ENCODE measurements at regions not wholly inside any gene's neighbourhood (a gene's known extent, or its start where the extent isn't known, plus 50 kb on each side); places are given as distances from the start of the nearest gene placed in this dataset.
"Not testable (repeated sequence)": the region's sequence is repeated elsewhere in the genome, so short reads cannot be mapped to it uniquely, and the experiment has no call there.

DNA sequence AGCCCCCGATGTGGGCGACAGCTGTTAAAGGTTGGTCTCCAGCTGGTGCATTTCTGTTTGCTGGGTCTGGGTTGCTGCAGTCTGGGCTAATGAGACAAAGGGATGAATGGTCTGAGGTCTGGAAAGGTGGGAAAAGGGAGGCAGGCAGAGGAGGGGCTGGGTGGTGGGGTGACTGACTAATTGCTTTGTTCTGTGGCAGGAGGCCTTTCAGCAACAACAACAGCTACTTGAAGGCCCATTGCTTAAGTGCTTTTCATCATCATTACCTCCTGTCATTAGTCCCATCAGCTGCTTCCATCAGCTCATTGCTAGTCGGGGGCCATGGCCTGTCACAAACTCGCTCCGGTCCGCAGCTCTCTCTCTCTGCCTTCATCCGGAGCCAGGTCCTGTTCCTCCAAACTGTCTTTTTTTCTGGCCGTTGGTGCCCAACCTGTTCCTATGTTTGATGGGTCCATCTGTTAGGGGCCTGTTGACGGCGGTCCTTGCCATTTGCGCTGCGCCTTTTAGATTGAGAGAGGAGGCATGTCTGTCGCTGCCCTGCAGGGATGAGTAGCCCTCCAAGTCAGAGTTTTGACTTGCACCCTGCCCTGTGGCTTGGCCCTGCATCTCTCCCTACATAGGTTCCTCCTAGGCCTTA lies 105.6 kb upstream of the PLXNA2 start:
- DNase-seq: no peak

DNA sequence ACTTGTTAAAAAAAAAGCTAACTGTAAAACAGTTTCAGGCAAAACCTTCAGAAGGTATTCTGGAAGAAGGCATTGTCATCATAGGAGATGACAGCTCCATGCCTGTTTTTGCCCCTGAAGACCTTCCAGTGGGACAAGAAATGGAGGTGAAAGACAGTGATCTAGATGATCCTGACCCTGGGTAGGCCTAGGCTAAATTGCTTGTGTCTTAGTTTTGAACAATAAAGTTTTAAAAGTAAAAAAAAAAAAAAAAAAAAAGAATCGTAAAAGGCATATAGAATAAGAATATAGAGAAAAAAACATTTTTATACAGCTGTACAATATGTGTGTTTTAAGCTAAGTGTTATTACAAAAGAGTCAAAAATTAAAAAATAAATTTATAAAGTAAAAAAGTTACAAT lies 106.6 kb upstream of the PLXNA2 start:
- no peak for DNase-seq

DNA sequence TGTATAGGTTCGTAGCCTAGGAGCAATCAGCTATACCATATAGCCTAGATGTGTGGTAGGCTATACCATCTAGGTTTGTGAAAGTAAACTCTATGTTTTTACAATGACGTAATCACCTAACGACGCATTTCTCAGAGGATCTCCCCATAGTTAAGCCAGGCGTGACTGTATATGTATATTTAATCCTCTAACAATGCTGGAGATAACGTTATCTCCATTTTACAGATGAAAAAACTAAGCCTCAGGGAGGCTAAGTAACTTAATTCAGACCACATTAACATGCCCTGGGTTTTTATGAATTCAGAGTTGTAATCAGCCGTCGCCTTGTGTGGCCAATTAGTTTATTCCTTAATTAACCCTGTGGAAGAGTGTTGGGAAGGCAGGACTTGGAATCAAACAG lies 107.7 kb upstream of the PLXNA2 start:
- DNase-seq: no peak

DNA sequence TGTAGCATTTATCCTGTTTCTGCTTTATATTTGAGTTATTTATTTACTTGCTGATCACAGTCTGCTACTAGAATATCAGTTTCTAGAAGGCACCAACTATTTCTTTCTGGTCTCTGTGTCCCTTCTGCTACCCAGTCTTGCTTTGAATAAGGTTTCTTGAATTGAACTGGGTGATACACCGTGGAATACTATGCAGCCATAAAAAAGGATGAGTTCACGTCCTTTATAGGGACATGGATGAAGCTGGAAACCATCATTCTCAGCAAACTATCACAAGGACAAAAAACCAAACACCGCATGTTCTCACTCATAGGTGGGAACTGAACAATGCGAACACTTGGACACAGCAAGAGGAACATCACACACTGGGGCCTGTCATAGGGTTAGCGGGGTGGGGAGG lies 109.6 kb upstream of the PLXNA2 start:
- not testable (repeated sequence) for DNase-seq

DNA sequence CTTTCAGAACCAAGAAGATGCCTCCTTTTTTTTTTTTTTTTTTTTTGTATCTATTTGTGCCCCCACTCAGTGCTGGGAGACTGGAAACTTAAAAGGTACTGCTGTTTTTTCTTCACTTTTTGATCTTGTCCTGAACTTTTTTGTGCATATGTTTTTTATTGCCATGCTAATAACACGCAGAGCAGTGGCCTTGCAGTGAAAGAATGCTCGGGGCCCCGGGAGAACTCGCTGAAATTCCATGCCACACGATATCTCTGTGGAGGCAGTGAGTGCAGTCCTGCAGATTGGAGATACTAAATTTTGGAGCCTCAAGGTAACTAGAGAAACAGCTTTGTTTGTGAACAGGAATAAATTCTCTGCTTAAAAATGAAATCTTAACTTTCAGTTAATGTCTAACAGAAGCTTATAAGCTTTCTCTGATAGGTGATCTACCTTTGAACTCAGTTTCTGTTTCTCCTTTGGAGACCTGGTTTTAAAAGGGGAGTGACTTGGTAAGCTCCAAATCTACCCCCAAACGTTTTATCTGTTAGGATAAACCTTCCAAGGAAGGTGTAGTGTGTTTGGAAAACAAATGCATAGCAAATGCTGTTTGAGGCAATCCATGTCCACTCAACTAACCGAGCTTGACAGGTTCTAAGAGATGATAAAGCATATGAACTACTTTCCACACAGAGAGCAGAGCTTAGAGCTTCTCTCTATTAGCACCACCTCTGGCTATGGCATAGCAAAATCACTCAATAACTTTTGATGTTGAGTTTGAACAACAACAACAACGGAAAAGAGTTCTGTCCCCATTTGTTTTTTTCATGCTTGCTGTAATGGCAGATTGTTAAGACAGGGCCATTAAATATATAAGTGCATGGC lies 113.7 kb upstream of the PLXNA2 start:
- DNase-seq: no peak

DNA sequence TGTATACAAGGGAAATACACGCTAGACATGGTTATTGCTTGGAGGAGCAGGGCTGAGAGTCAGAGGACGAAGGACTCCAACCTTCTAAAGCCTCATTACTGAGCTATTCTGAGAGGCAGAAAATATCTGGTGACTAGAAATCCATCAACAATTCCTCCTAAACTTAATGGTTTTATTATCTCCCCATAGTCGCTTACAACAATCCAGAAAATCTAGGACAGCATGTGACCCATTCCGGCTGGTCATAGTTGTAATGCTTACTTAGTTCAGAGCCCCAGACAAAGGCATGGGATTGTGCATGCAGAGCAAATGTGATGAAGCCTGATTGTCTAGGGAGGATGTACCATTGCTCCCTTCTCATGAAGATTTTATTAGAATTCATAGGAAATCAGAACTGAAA lies 114.5 kb upstream of the PLXNA2 start:
- no peak for DNase-seq

DNA sequence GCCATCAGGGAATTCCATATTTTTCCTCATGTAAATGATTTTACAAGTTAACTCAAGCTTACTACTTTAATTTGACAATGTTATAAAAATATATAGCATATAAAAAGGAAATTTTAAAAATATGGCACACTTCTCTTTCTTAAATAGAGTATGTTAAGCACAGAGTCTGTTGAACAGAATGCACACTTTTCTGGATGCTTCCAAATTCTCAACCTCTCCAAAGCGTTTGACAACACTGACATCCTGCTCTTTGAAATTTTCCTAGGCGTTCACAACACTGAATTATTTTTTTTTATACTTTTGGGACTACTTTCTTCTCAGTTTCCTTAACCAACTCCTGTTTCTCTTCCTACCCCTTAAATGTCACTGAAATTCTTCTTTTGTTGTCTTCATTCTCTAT lies 117.8 kb upstream of the PLXNA2 start:
- DNase-seq: no peak

DNA sequence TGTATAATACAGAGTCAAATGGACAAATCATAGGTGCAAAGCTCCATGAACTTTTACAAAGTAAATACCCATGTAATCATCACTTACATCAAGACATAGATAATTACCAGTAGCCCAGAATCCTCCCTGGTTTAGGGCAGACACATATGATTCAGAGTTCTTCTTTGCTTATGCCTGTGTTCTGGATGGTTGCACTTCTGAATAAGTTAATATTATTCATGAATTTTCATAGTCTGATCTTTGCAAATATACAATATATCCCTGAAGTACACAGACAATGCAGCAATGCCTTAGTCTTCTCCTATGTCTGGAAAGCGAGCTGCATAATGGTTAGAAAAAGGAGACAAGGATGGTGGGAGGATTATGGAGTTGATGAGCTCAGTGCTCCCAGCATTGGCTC lies 122.4 kb upstream of the PLXNA2 start:
- no peak for DNase-seq

DNA sequence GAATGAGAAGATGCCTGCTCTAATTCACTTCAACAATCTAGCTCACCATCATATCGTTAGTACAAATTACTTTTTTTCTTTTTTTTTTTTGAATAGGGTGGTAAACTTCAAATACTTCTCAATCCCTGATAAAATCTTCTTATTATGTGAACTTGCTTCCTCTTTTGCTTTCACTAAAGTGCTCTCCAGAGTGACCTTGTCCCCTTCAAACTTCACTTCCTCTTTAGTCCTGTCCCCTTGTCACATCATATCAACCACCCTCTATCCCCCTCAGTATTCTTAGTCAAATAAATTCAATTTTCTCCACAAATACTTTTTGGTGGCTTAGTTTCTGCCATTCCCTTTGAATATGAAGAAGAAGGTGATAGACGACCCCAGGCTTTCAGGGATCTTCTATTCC lies 124.9 kb upstream of the PLXNA2 start:
- DNase-seq: no peak

DNA sequence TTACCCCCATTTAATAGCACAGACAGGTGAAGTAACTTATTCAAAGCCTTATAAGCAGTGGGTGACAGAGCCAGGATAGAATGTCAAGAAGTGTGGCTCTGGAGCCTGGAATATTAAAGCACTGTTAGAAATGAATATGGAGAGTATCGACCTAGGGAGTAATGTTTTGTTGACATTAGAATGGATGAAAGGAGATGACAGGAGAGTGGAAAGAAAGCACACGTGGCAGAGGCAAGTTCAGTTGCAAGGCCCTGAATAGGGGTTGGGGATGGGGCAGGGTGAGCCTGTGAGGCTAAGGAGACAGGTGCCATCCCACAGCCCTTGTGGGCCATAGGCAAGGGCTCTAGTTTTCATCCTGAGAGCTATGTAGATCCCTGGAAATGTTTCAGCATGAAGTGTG lies 125.5 kb upstream of the PLXNA2 start:
- no peak for DNase-seq

DNA sequence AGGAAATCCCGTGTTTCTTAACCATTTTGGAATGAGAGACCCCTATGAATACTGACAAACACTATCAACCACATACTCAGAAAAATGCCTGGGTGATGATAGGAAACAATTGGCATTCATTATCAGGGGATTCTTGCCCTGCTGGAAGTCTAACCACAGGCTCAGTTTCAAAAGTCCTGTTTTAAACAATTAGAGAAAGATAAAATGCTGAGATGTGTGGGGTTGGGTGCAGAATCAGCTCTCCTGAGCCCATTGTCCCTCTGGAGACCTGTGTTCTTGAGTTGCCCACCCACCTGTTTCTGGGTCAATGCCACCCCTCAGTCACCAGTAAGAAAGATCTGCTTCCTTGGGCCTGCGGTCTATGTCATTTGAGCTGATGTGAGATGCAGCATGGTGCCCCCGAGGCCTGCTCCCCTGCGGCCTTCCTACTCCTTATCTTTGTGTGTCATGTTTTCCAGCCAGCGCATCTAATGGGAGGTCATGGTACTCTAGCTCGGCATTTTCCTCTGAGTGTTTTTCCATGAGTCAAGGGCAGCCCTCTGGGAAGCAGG lies 130.3 kb upstream of the PLXNA2 start:
- DNase-seq: no peak

DNA sequence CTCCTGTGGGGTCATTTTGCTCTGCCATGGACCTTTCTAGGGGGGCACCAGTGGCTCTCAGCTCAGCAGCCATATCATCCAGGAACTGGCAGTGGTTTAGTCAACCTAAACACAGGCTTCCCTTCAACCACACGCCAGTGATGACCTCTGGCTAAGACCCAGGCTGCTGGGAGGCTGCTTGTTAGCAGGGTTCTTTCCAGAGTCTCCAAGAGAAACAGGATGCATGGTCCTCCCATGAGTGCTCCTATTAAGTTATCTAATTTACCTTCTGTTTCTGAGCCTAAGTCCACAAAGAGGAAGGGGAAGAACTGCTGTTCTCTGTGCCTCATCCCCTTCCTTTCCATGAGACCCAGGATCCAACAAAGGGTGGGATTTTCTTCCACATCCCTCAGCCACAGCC lies 137.3 kb upstream of the PLXNA2 start:
- DNase-seq: no peak

DNA sequence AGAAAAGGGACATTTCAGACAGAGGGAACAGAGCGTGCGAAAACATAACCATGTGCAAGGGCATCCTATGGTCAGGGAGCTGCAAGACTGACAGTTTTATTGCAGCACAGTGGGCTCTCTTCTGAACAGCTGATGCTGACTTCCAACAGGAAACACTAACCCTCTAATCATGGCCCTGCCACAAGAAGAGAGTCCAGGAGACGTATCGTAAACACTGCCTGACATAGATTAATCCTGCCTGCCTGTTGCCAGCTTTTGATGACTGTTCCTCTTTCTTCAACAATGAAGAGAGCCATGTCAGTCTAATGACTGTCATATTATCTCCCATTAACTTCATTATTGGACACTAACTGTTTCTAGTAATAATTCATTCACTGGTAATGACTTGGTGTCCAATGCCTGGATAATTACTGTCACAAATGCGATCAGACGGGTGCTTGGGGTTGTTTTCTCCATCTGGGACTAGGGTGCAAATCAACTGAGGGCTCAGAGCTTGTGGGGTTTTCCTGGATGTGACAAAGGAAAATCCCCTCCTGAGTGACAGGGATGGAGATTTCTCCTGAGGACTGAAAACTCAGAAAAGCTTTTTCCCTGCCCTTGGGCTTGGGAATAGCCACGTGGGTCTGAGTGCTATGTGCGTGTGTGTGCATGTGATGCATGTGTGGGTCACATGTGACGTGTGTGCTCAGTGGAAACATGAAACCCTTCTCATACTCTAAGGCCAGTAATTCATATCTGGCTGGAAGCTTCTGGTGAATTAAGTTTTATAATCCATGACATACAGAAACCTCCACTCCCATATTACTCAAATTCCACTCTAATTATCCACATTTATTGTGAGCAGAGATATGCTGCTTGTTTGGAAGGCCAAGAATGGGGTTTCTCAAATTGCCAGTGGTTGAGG lies 144.0 kb upstream of the PLXNA2 start:
- no peak for DNase-seq

DNA sequence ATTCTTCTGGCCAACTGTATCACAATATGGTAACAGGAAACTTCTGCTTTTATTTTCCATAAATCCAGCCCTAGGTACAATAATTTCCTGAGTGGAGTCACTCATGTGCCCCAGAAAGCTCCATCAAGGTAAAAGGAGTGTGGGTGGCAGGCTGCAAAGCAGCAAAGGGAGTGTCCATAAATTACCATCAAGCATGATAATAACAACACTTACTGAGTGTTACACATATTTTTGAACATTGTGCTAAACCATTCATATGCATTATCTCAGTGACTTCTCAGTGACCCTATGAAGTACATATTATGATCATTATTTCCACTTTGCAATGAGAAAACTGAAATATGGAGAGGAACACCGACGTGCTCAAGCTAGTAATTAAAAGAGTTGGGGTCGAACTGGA lies 149.2 kb upstream of the PLXNA2 start:
- DNase-seq: no peak

DNA sequence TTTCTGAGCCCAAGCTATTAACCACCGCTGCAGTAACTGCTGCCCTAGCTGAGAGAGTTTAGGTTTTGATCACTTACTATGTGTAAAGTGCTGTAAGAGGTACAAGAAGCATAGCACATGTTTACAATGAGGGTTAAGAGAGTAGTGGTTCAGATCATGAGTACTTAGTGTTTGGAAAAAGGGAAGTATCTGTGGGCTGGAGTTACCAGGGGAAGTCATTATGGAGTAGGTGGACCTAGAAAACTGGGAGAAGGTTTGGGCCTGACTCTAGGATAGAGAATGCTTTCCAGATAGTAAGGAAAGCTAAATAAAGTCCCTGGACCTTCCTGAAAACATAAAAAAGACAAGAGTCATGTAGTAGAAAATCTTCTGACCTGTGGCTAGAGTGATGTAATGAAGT lies 149.6 kb upstream of the PLXNA2 start:
- DNase-seq: no peak

DNA sequence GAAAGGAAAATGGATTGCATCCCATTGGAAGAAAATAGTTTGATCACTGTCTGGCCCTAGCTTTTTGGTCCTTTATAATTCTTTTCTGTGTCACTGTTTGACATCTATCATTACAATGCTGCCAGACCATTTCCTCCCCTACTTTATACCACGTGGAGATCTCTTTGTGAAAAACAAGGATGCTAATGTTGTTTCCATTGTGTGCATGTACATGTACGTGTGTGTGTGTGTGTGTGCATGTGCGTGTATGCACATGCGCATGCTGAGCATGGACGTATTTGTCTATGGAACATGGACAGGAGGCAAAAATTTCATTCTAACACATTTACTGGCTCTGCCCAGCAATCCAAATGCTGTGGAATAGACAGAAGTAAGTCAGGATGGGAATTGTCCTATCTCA lies 153.1 kb upstream of the PLXNA2 start:
- no peak for DNase-seq

DNA sequence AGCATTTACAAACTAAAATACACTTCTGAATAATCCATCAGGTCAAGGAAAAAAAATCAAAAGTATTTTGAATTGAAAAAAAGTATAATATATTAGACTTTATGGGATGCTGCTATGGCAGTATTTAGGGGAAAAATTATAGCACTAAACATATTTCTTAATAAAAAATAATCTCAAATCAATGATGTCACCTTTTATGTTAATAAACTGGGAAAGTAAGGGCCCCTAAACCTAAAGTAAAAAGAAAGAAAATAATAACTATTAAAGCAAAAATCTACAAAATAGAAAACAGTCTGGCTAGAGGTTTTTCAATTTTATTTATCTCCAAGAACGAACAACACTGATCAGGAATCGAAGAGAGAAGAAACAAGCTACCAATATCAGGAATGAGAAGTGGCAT lies 160.8 kb upstream of the PLXNA2 start:
- no peak for DNase-seq

DNA sequence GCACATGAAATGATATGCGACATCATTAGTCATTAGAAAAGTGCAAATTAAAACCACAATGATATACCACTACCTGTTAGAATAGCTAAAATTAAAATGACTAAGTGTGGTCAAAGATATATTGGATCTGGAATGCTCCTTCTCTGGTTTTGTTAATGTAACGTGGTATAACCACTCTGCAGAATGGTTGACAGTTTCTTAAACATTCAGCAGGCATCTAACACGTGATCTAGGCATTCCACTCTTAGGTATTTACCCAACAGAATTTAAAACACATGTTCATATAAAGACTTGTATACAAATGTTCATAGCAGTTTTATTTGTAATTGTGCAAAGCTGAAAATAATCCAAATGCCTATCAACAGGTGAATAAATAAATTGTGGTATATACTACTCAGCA lies 165.0 kb upstream of the PLXNA2 start:
- DNase-seq: no peak

DNA sequence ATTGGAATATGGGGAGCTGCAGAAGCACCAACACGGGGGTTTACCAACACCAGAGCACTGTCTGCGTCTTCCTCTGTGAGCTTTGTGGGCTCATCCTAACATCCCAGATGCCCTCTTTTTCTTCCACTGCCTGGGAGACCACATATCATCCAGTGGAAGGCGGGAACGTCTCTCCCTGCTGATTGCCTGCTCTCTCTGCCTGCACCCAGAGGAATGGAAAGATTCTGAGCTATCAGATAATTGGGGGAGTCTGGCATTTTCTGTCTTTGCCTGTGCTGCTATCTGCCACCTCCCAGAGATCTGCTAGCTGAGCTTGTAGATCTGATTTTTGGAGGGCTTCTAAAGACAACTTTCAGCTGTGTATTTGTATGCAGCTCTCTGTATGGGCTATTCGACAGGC lies 166.2 kb upstream of the PLXNA2 start:
- DNase-seq: no peak

DNA sequence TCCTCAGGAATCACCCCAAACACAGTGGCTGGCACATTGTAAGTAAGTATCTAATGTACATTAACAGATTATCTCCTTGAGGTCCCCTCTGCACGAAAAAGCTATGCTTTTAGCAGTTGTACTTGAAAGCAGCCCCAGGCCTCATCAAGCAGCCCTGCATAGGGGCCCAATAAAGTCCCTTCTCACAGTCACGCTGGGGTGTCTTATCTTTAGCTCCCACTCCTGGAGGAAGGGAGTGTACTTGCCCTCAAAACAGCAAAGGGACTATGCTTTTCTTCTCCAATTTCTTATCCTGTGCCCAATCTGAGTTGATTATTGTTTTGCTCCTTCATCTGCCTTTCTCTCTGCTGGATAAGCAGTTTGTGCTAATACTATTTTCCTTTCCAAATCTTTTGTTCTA lies 168.8 kb upstream of the PLXNA2 start:
- no peak for DNase-seq

DNA sequence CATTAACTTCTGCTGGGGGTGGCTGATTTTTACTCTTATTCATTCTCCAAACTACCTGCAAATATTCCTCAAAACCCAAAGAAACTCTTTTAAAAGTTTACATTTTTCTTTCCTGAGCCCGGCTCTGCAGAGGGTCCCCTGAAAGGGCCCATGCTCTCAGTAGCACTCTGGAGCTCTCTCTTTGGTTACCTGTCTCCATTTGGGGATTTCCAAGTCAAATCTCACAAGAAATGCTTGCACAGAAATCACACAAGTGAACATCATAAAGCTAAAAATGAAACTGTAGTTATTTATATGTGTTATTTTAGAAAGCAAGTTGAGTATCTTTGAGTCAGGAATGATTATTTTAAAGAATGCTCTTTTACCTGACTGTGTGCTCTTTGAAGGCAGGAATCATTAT lies 174.5 kb upstream of the PLXNA2 start:
- no peak for DNase-seq

DNA sequence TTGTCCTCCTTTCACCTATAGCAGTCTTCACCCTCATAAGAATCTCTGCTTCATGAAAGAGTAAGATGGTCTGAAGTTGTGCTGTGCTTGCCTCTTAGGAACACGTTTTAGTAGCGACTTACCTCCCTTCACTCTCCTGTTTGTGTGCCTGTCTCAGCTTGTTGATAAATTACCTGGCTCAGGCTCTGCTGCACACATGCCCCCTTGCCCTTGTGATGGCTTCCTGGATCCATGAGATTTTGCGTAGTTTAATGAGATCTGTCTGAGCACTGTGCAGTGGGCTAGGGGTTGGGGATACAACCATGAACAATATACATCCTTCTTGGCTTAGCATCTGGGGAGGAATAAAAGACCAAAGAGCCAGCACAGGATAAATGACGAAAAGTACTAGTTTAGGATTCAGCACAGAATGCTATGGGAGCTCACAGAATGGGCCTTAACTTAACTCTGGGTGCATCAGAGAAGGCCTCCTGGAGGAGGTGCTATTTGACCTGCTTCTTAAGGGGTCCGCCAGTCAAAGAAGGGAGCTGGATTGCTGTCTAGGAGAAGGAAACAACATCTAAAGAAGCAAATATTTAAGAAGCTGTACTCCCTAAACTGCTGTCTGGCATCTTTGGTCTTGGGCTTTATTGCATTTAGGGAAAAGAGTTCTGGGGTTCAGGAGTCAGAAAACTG lies 175.7 kb upstream of the PLXNA2 start:
- DNase-seq: no peak

DNA sequence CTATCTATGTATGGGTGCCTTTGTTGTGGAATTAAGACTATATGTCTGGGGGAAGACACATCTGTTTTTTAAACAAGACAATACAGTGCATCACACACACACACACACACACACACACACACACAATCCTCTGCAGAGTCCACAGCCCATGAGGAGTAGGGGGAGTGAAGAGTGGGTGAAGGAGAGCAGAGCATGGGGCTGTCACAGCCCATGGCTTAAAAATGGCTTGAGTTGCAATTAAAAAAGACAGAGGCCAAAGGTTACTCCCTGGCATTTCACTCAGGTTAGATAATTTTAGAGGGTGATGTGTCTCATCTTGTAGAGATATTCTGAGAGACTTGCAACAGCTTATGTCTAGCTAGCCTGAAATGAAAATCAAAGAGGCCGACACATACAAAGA lies 176.5 kb upstream of the PLXNA2 start:
- DNase-seq: no peak
